ENCODE measurements at regions not wholly inside any gene's neighbourhood (a gene's known extent, or its start where the extent isn't known, plus 50 kb on each side); places are given as distances from the start of the nearest gene placed in this dataset.
A peak's percentile ranks its signal among the peaks of the same experiment; 100 is the strongest.

DNA sequence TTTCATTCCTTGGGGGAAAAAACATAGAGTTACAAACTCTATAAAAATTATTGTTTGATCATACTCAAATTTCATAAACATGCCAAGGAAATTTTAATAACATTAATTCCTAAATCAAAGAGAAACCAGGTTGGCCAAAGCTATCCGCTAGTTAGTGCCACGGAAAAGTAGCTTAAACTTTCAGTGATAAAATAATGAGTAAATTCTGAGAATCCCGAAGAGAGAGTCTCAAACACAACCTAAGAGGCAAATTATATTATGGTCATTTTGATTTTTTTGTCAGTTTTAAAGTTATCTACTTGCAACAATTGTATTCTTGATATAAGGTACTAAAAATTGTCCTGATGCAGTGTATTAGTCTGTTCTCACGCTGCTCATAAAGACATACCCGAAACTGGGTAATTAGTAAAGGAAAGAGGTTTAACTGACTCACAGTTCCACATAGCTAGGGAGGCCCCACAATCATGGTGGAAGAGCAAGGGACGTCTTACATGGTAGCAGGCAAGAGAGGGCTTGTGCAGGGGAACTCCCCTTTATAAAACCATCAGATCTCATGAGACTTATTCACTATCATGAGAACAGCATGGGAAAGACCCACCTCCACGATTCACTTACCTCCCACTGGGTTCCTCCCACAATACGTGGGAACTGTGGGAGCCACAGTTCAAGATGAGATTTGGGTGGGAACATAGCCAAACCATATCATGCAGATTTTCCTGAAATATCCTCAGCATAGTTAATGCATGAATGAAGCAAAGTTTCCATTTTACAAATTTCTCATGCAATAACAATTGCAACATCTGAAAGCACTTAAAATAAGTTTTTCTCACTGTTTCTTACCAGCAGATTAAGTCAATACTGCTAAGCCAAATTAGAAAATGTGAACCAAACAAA, 205.9 kb upstream of the STK17B start:
- peak; percentile 45 for DNase-seq (ENCODE audit: extremely low read depth, low read depth)
- TF ChIP-seq, protein P1, sequence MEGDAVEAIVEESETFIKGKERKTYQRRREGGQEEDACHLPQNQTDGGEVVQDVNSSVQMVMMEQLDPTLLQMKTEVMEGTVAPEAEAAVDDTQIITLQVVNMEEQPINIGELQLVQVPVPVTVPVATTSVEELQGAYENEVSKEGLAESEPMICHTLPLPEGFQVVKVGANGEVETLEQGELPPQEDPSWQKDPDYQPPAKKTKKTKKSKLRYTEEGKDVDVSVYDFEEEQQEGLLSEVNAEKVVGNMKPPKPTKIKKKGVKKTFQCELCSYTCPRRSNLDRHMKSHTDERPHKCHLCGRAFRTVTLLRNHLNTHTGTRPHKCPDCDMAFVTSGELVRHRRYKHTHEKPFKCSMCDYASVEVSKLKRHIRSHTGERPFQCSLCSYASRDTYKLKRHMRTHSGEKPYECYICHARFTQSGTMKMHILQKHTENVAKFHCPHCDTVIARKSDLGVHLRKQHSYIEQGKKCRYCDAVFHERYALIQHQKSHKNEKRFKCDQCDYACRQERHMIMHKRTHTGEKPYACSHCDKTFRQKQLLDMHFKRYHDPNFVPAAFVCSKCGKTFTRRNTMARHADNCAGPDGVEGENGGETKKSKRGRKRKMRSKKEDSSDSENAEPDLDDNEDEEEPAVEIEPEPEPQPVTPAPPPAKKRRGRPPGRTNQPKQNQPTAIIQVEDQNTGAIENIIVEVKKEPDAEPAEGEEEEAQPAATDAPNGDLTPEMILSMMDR (IDR thresholded peaks at IDR 0.05; ENCODE audit: low read depth, low read length), result no peak

DNA sequence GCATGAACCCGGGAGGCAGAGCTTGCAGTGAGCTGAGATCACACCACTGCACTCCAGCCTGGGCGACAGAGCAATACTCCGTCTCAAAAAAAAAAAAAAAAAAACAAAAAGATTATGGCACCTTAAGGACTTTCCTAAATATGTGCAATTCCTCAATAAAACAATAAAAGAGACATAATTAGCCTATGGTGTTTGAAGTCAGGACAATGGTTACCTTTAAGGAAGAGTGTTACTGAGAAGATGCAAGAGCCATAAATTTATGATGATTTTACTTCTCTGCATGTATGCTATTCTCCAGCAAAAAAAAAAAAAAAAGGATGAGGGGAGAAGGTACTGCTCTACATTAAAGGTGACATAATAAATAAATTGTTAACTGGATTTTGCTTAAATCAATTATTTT, 208.2 kb upstream of the STK17B start:
- DNase-seq (ENCODE audit: extremely low read depth, low read depth), result no peak
- TF ChIP-seq, protein P1 (IDR thresholded peaks at IDR 0.05; ENCODE audit: low read depth, low read length), result no peak

- TF ChIP-seq, protein P1 (IDR thresholded peaks at IDR 0.05; ENCODE audit: low read depth, low read length), result no peak
- DNase-seq (ENCODE audit: extremely low read depth, low read depth), result no peak
Measured at GRCh38 chr2:196380098-196380497, 208.7 kb upstream of the STK17B start.

- TF ChIP-seq, protein P1 (IDR thresholded peaks at IDR 0.05; ENCODE audit: low read depth, low read length), result no peak
- no peak for DNase-seq (ENCODE audit: extremely low read depth, low read depth)
Measured at GRCh38 chr2:196380575-196380974, 209.2 kb upstream of the STK17B start.

- TF ChIP-seq, protein P1 (IDR thresholded peaks at IDR 0.05; ENCODE audit: low read depth, low read length), result no peak
- no peak for DNase-seq (ENCODE audit: extremely low read depth, low read depth)
Measured at GRCh38 chr2:196381464-196381863, 210.1 kb upstream of the STK17B start.

GRCh38 chr2:196383799-196384198, 212.4 kb upstream of the STK17B start:
- no peak for DNase-seq (ENCODE audit: extremely low read depth, low read depth)
- TF ChIP-seq, protein P1 (IDR thresholded peaks at IDR 0.05; ENCODE audit: low read depth, low read length), result no peak

DNA sequence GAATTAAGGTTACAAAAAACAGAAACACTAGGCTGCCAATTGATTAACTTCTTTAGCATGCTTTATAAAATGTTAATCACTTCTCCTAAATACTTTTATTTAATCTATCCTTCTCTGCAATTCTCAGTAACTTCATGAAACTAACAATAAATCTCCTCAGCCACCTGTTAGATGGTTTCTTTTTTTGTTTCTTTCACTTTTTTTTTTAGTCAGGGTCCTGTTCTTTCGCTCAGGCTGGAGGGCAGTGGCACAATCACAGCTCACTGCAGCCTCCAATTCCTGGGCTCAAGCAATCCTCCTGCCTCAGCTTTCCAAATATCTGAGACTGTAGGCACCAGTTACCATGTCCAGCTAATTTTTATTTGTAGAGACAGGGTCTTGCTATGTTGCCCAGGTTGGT, 213.4 kb upstream of the STK17B start:
- DNase-seq (ENCODE audit: extremely low read depth, low read depth), result no peak
- TF ChIP-seq, protein P1 (IDR thresholded peaks at IDR 0.05; ENCODE audit: low read depth, low read length), result no peak
